Smooth muscle cell (in vitro differentiated cells): ENCODE measurements at regions not wholly inside any gene's neighbourhood (a gene's known extent, or its start where the extent isn't known, plus 50 kb on each side); places are given as distances from the start of the nearest gene placed in this dataset.
"Not testable (repeated sequence)": the region's sequence is repeated elsewhere in the genome, so short reads cannot be mapped to it uniquely, and the experiment has no call there.

ENCODE experiments used
- DNase-seq: peaks from one replicate; lab custom pipeline; 2025; ENCODE audit not compliant: unreplicated experiment; lab: John Stamatoyannopoulos, UW
- H2AFZ ChIP-seq: fragments of 200-600 bp; sonication (generic); 2 replicates; pipeline ENCODE4 v1.6.0; 2016; ENCODE audit warnings: antibody characterized with exemption, low read depth, mild to moderate bottlenecking
- H3F3A ChIP-seq: fragments of 200-600 bp; sonication (generic); 2 replicates; pipeline ENCODE4 v1.6.0; 2017; ENCODE audit warnings: antibody characterized with exemption, low read depth
- H3K27ac ChIP-seq: fragments of 200-600 bp; sonication (generic); 2 replicates; pipeline ENCODE4 v1.5.1; 2016; ENCODE audit warnings: low read depth, mild to moderate bottlenecking
- H3K27me3 ChIP-seq: fragments of 200-600 bp; sonication (generic); 2 replicates; pipeline ENCODE4 v1.6.1; 2016; ENCODE audit warnings: low read depth, mild to moderate bottlenecking
- H3K36me3 ChIP-seq: fragments of 200-600 bp; sonication (generic); 2 replicates; pipeline ENCODE4 v1.5.1; 2016; ENCODE audit warnings: low read depth
- H3K4me1 ChIP-seq: fragments of 200-600 bp; sonication (generic); 2 replicates; pipeline ENCODE4 v1.5.1; 2016; ENCODE audit warnings: low read depth
- H3K4me2 ChIP-seq: fragments of 200-600 bp; sonication (generic); 2 replicates; pipeline ENCODE4 v1.6.0; 2016; ENCODE audit warnings: mild to moderate bottlenecking
- H3K4me3 ChIP-seq: fragments of 200-600 bp; sonication (generic); 2 replicates; pipeline ENCODE4 v1.5.1; 2016; ENCODE audit warnings: mild to moderate bottlenecking
- H3K79me2 ChIP-seq: fragments of 200-600 bp; sonication (generic); 2 replicates; pipeline ENCODE4 v1.6.0; 2016; ENCODE audit warnings: low read depth, mild to moderate bottlenecking
- H3K9ac ChIP-seq: fragments of 200-600 bp; sonication (generic); 2 replicates; pipeline ENCODE4 v1.6.0; 2016; ENCODE audit warnings: low read depth
- H3K9me3 ChIP-seq: fragments of 200-600 bp; sonication (generic); replicated peaks from 2 replicates; pipeline ENCODE4 v1.5.1; 2016; ENCODE audit warnings: low read depth
- H4K20me1 ChIP-seq: fragments of 200-600 bp; sonication (generic); 2 replicates; pipeline ENCODE4 v1.6.0; 2016; ENCODE audit warnings: low read depth
- CTCF ChIP-seq: fragments of 200-600 bp; sonication (generic); IDR thresholded peaks from 2 replicates; pipeline ENCODE4 v1.5.1; 2017; ENCODE audit warnings: borderline replicate concordance, mild to moderate bottlenecking, antibody characterized with exemption; ENCODE audit not compliant: insufficient read depth, poor library complexity, severe bottlenecking
- WGBS: methylation state at CpG from one replicate; pipeline ENCODE4 v1.1.7; 2016; ENCODE audit warnings: low lambda C conversion rate; 5-methylcytosine and 5-hydroxymethylcytosine counted together

- peak overlapping the region; percentile 86 for H3K4me2 ChIP-seq
- no peaks in the 10 kb centered on the region for H4K20me1 ChIP-seq
- no peaks in the 10 kb centered on the region for H3K36me3 ChIP-seq
- H2AFZ ChIP-seq: peak overlapping the region; percentile 66
- H3K27me3 ChIP-seq: no peaks in the 10 kb centered on the region
- H3K79me2 ChIP-seq: no peaks in the 10 kb centered on the region
- H3K4me3 ChIP-seq: peak overlapping the region; percentile 37
- no peak overlapping the region for H3K9ac ChIP-seq
- no peak for TF ChIP-seq CTCF
- no peaks in the 10 kb centered on the region for H3K4me1 ChIP-seq
- no peaks in the 10 kb centered on the region for H3F3A ChIP-seq
- H3K9me3 ChIP-seq: no peaks in the 10 kb centered on the region
- DNase-seq: no peak
- WGBS: 16% methylated on average over 14 of the region's 16 CpGs
- H3K27ac ChIP-seq: no peak overlapping the region
These were observed 103.4 kb downstream of the PPIAL4G start for GRCh38 chr1:148379697-148380096.

- peak overlapping the region; percentile 66 for H2AFZ ChIP-seq
These were observed 104.0 kb downstream of the PPIAL4G start for GRCh38 chr1:148379170-148379500.

GRCh38 chr1:148377992-148378391 is 105.1 kb downstream of the PPIAL4G start:
- 93% methylated on average over 4 of the region's 4 CpGs for WGBS

More at GRCh38 chr1:148379170-148379500, 104.0 kb downstream of the PPIAL4G start:
- H4K20me1 ChIP-seq: no peaks in the 10 kb centered on the region
- no peak for DNase-seq
- H3K9ac ChIP-seq: no peak overlapping the region
- TF ChIP-seq CTCF: no peak
- no peaks in the 10 kb centered on the region for H3K4me1 ChIP-seq
- H3K36me3 ChIP-seq: no peaks in the 10 kb centered on the region
- H3K4me3 ChIP-seq: peak overlapping the region; percentile 37
- H3K27ac ChIP-seq: no peak overlapping the region
- 20% methylated on average over 22 of the region's 22 CpGs for WGBS
- no peaks in the 10 kb centered on the region for H3K79me2 ChIP-seq
- H3K27me3 ChIP-seq: no peaks in the 10 kb centered on the region
- H3F3A ChIP-seq: no peaks in the 10 kb centered on the region
- no peaks in the 10 kb centered on the region for H3K9me3 ChIP-seq
- H3K4me2 ChIP-seq: peak overlapping the region; percentile 86

GRCh38 chr1:148377045-148377444 is 106.1 kb downstream of the PPIAL4G start:
- H3K27ac ChIP-seq, H3K9ac ChIP-seq, DNase-seq, H3K9me3 ChIP-seq, H4K20me1 ChIP-seq, H2AFZ ChIP-seq, H3K4me3 ChIP-seq, H3K27me3 ChIP-seq, H3K79me2 ChIP-seq, H3K4me1 ChIP-seq, H3K4me2 ChIP-seq, H3F3A ChIP-seq, H3K36me3 ChIP-seq: not testable (repeated sequence)
- 90% methylated on average over 2 of the region's 2 CpGs for WGBS

More at GRCh38 chr1:148377992-148378391, 105.1 kb downstream of the PPIAL4G start:
- not testable (repeated sequence) for H3K4me3 ChIP-seq, H3K79me2 ChIP-seq, H3K9ac ChIP-seq, H3K27me3 ChIP-seq, H3K4me1 ChIP-seq, H3F3A ChIP-seq, H4K20me1 ChIP-seq, H2AFZ ChIP-seq, H3K27ac ChIP-seq, DNase-seq, H3K36me3 ChIP-seq, H3K4me2 ChIP-seq, H3K9me3 ChIP-seq

- WGBS: 87% methylated on average over 3 of the region's 3 CpGs
- no peak for DNase-seq
- Histone ChIP-seq H3K9me3 (no peaks in the 10 kb centered on the region), H2AFZ (no peak overlapping the region), H3K4me3 (no peak overlapping the region), H3K4me1 (no peaks in the 10 kb centered on the region), H3F3A (peaks cover 4% of the 10 kb centered on the region), H3K79me2 (no peaks in the 10 kb centered on the region), H3K9ac (no peak overlapping the region), H3K27me3 (no peaks in the 10 kb centered on the region), H4K20me1 (no peaks in the 10 kb centered on the region), H3K4me2 (no peak overlapping the region), H3K27ac (no peak overlapping the region), H3K36me3 (no peaks in the 10 kb centered on the region)
- no peak for TF ChIP-seq CTCF
These were observed 109.0 kb downstream of the PPIAL4G start for GRCh38 chr1:148374101-148374500.
